ENCODE measurements at regions not wholly inside any gene's neighbourhood (a gene's known extent, or its start where the extent isn't known, plus 50 kb on each side); places are given as distances from the start of the nearest gene placed in this dataset.

DNA sequence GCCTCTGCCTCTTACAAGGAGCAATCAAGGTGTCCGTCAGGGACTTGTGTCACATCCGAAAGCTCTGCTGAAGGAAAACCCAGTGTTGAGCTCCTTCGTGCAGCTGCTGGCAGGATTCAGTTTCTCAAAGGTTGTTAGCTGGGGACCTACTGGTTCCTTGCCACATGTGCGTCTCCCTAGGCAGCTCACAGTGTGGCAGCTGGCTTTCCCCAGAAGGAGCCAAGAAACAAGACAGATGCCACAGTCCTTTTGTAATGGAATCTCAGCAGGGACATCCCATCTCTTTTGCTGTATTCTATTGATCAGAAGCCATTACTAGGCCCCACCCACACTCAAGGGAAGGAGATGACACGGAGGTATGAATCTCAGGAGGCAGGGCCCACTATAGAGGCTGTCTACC is 488.8 kb downstream of the CD83 start:
- no peaks in the 10 kb centered on the region for H3K27me3 Mint-ChIP-seq (ENCODE audit: unreplicated experiment)
- no peak overlapping the region for H3K27ac Mint-ChIP-seq (ENCODE audit: unreplicated experiment)
- no peak for DNase-seq
- BruUV-seq (replicated peaks), result no TSS peak
- no peaks in the 10 kb centered on the region for H3K4me1 Mint-ChIP-seq (ENCODE audit: low read depth, unreplicated experiment)
- TF ChIP-seq, protein P1, sequence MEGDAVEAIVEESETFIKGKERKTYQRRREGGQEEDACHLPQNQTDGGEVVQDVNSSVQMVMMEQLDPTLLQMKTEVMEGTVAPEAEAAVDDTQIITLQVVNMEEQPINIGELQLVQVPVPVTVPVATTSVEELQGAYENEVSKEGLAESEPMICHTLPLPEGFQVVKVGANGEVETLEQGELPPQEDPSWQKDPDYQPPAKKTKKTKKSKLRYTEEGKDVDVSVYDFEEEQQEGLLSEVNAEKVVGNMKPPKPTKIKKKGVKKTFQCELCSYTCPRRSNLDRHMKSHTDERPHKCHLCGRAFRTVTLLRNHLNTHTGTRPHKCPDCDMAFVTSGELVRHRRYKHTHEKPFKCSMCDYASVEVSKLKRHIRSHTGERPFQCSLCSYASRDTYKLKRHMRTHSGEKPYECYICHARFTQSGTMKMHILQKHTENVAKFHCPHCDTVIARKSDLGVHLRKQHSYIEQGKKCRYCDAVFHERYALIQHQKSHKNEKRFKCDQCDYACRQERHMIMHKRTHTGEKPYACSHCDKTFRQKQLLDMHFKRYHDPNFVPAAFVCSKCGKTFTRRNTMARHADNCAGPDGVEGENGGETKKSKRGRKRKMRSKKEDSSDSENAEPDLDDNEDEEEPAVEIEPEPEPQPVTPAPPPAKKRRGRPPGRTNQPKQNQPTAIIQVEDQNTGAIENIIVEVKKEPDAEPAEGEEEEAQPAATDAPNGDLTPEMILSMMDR (IDR thresholded peaks at IDR 0.05; ENCODE audit: unreplicated experiment), result no peak
- CTCF ChIA-PET, result no interaction called here
- H3K9me3 Mint-ChIP-seq (ENCODE audit: low read depth, unreplicated experiment), result peaks cover 2% of the 10 kb centered on the region
- H3K36me3 Mint-ChIP-seq (ENCODE audit: insufficient read depth, unreplicated experiment), result no peaks in the 10 kb centered on the region
- intact Hi-C loops (cut with micrococcal nuclease; ENCODE audit: unreplicated experiment), result no loop called here
- no peak overlapping the region for H3K4me3 Mint-ChIP-seq (ENCODE audit: low read depth, unreplicated experiment)

DNA sequence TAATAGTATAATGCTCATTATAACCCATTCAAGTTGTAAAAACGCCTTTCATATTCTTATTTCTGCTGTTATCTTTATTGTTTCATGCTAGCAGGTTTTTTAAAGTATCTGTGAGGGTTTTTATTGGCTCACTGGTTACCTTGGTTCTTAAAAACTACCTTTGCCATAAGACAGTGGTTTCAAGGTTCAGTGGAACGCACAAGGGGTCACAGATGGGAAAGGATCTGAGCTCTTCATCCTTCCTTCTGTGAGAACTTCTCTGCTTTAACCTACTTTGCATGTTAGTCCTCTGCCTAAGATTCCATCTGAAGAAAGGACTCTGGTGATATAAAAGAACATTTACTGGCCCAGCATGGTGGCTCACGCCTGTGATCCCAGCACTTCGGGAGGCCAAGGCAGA is 492.6 kb downstream of the CD83 start:
- peaks cover 13% of the 10 kb centered on the region for H3K27me3 Mint-ChIP-seq (ENCODE audit: unreplicated experiment)
- DNase-seq, result no peak
- TF ChIP-seq, protein P1 (IDR thresholded peaks at IDR 0.05; ENCODE audit: unreplicated experiment), result no peak
- no peaks in the 10 kb centered on the region for H3K4me1 Mint-ChIP-seq (ENCODE audit: low read depth, unreplicated experiment)
- peaks cover 2% of the 10 kb centered on the region for H3K9me3 Mint-ChIP-seq (ENCODE audit: low read depth, unreplicated experiment)
- intact Hi-C loops (cut with micrococcal nuclease; ENCODE audit: unreplicated experiment), result no loop called here
- H3K4me3 Mint-ChIP-seq (ENCODE audit: low read depth, unreplicated experiment), result no peak overlapping the region
- no TSS peak for BruUV-seq (replicated peaks)
- CTCF ChIA-PET, result no interaction called here
- no peak overlapping the region for H3K27ac Mint-ChIP-seq (ENCODE audit: unreplicated experiment)
- H3K36me3 Mint-ChIP-seq (ENCODE audit: insufficient read depth, unreplicated experiment), result no peaks in the 10 kb centered on the region

GRCh38 chr6:14612016-14612980 is 494.7 kb downstream of the CD83 start:
- Mint-ChIP-seq H3K27ac (ENCODE audit: unreplicated experiment) (no peak overlapping the region), H3K4me3 (ENCODE audit: low read depth, unreplicated experiment) (no peak overlapping the region), H3K27me3 (ENCODE audit: unreplicated experiment) (peaks cover 16% of the 10 kb centered on the region), H3K9me3 (ENCODE audit: low read depth, unreplicated experiment) (no peaks in the 10 kb centered on the region), H3K36me3 (ENCODE audit: insufficient read depth, unreplicated experiment) (no peaks in the 10 kb centered on the region), H3K4me1 (ENCODE audit: low read depth, unreplicated experiment) (no peaks in the 10 kb centered on the region)
- intact Hi-C loops (cut with micrococcal nuclease; ENCODE audit: unreplicated experiment), result no loop called here
- no peak for DNase-seq
- no TSS peak for BruUV-seq (replicated peaks)
- TF ChIP-seq, protein P1 (IDR thresholded peaks at IDR 0.05; ENCODE audit: unreplicated experiment), result no peak
- CTCF ChIA-PET, result no interaction called here

- DNase-seq, result no peak
- TF ChIP-seq, protein P1 (IDR thresholded peaks at IDR 0.05; ENCODE audit: unreplicated experiment), result no peak
- H3K27ac Mint-ChIP-seq (ENCODE audit: unreplicated experiment), result no peak overlapping the region
- no peak overlapping the region for H3K4me3 Mint-ChIP-seq (ENCODE audit: low read depth, unreplicated experiment)
- intact Hi-C loops (cut with micrococcal nuclease; ENCODE audit: unreplicated experiment), result no loop called here
- BruUV-seq (replicated peaks), result no TSS peak
- peaks cover 34% of the 10 kb centered on the region for H3K27me3 Mint-ChIP-seq (ENCODE audit: unreplicated experiment)
- H3K4me1 Mint-ChIP-seq (ENCODE audit: low read depth, unreplicated experiment), result no peaks in the 10 kb centered on the region
- no peaks in the 10 kb centered on the region for H3K36me3 Mint-ChIP-seq (ENCODE audit: insufficient read depth, unreplicated experiment)
- H3K9me3 Mint-ChIP-seq (ENCODE audit: low read depth, unreplicated experiment), result no peaks in the 10 kb centered on the region
- CTCF ChIA-PET, result interaction anchor here (0.6 kb wide), 1 partner anchor 60 kb away, joined by 3 read pairs; no protein-coding TSS in a partner anchor
Observed at GRCh38 chr6:14614631-14615030, 497.1 kb downstream of the CD83 start.
